MV-4-11 (cell line): ENCODE measurements at regions not wholly inside any gene's neighbourhood (a gene's known extent, or its start where the extent isn't known, plus 50 kb on each side); places are given as distances from the start of the nearest gene placed in this dataset.
"Not testable (repeated sequence)": the region's sequence is repeated elsewhere in the genome, so short reads cannot be mapped to it uniquely, and the experiment has no call there.

Experiments
- DNase-seq: peaks from one replicate; lab custom pipeline; 2025; lab: John Stamatoyannopoulos, UW

- DNase-seq: no peak
Measured at GRCh38 chr15:66884115-66884622, 181.2 kb upstream of the SMAD3 start.

GRCh38 chr15:66884661-66885237 lies 180.7 kb upstream of the SMAD3 start:
- DNase-seq: no peak

GRCh38 chr15:66885281-66885915 lies 180.0 kb upstream of the SMAD3 start:
- no peak for DNase-seq

- DNase-seq: no peak
Measured at GRCh38 chr15:66886241-66886675, 179.1 kb upstream of the SMAD3 start.

- DNase-seq: no peak
Measured at GRCh38 chr15:66886686-66887273, 178.6 kb upstream of the SMAD3 start.

- not testable (repeated sequence) for DNase-seq
Measured at GRCh38 chr15:66889298-66889697, 176.1 kb upstream of the SMAD3 start.

- no peak for DNase-seq
Measured at GRCh38 chr15:66891776-66892175, 173.6 kb upstream of the SMAD3 start.

GRCh38 chr15:66893294-66893693 lies 172.1 kb upstream of the SMAD3 start:
- DNase-seq: no peak

GRCh38 chr15:66894363-66894762 lies 171.0 kb upstream of the SMAD3 start:
- DNase-seq: no peak

GRCh38 chr15:66894986-66895780 lies 170.2 kb upstream of the SMAD3 start:
- no peak for DNase-seq

GRCh38 chr15:66895794-66896453 lies 169.5 kb upstream of the SMAD3 start:
- DNase-seq: no peak

GRCh38 chr15:66896611-66897010 lies 168.8 kb upstream of the SMAD3 start:
- no peak for DNase-seq

- DNase-seq: no peak
Measured at GRCh38 chr15:66897416-66897815, 168.0 kb upstream of the SMAD3 start.

GRCh38 chr15:66897971-66898370 lies 167.4 kb upstream of the SMAD3 start:
- DNase-seq: no peak

- peak; percentile 28 for DNase-seq
Measured at GRCh38 chr15:66898656-66899386, 166.6 kb upstream of the SMAD3 start.

GRCh38 chr15:66899555-66900350 lies 165.6 kb upstream of the SMAD3 start:
- no peak for DNase-seq

- DNase-seq: no peak
Measured at GRCh38 chr15:66900586-66901310, 164.7 kb upstream of the SMAD3 start.

- peak; percentile 83 for DNase-seq
Measured at GRCh38 chr15:66901336-66902100, 163.9 kb upstream of the SMAD3 start.

- no peak for DNase-seq
Measured at GRCh38 chr15:66905185-66905584, 160.2 kb upstream of the SMAD3 start.
